ENCODE measurements at regions not wholly inside any gene's neighbourhood (a gene's known extent, or its start where the extent isn't known, plus 50 kb on each side); places are given as distances from the start of the nearest gene placed in this dataset.

DNA sequence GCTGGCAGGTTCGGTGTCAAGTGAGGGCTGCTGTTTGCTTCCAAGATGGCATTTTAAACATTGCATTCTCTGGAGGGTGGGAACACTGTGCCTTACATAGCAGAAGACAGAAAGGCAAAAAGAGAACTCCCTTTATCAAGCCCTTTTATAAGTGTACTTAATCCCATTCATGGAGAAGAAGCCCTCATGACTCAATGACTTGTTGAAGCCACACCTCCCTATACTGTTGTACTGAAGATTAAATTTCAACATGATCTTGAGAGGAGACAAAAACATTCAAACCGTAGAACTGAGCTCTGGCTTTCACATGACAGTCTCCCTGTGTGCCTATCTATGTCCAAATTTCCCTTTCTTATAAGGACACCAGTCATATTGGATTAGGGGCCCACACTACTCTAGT lies 443.4 kb upstream of the CDIN1 start:
- Histone ChIP-seq H3K4me1 (ENCODE audit: low read depth, poor library complexity, severe bottlenecking) (no peaks in the 10 kb centered on the region), H3K9ac (no peak overlapping the region), H3K4me3 (IDR thresholded peaks at IDR 0.05; ENCODE audit: insufficient read depth, low read depth, low read length) (no peak overlapping the region), H3K36me3 (ENCODE audit: insufficient read depth) (no peaks in the 10 kb centered on the region), H3K4me2 (no peak overlapping the region), H3K27ac (no peak overlapping the region), H3K27me3 (ENCODE audit: insufficient read depth, low read depth) (no peaks in the 10 kb centered on the region), H2AFZ (ENCODE audit: low read depth) (no peak overlapping the region), H3K79me2 (ENCODE audit: insufficient read depth, low read depth) (no peaks in the 10 kb centered on the region), H4K20me1 (ENCODE audit: insufficient read depth) (no peaks in the 10 kb centered on the region)
- TF ChIP-seq, protein P1, sequence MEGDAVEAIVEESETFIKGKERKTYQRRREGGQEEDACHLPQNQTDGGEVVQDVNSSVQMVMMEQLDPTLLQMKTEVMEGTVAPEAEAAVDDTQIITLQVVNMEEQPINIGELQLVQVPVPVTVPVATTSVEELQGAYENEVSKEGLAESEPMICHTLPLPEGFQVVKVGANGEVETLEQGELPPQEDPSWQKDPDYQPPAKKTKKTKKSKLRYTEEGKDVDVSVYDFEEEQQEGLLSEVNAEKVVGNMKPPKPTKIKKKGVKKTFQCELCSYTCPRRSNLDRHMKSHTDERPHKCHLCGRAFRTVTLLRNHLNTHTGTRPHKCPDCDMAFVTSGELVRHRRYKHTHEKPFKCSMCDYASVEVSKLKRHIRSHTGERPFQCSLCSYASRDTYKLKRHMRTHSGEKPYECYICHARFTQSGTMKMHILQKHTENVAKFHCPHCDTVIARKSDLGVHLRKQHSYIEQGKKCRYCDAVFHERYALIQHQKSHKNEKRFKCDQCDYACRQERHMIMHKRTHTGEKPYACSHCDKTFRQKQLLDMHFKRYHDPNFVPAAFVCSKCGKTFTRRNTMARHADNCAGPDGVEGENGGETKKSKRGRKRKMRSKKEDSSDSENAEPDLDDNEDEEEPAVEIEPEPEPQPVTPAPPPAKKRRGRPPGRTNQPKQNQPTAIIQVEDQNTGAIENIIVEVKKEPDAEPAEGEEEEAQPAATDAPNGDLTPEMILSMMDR (conservative IDR thresholded peaks at IDR 0.05; ENCODE audit: low read depth, low read length), result no peak

DNA sequence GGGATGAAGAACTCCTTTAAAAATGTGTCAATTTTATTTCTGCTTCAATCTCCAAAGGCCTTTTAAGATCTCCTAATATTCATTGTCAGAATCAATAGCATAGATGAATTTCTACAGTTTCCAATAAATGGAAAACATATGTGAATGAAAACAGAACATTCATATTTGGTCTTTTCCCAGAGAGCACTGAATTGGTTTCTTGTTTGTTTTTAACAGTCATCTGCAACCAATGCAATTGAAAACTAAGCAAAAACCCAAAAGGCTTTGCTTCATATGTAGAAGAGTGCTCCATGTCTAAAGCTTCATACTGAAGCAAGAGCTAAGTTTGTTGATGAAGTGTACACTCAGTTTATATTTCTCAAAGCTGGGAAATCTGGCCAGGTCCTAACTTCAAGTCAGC lies 426.5 kb upstream of the CDIN1 start:
- H3K4me1 ChIP-seq (ENCODE audit: low read depth, poor library complexity, severe bottlenecking), result no peaks in the 10 kb centered on the region
- no peak overlapping the region for H2AFZ ChIP-seq (ENCODE audit: low read depth)
- no peaks in the 10 kb centered on the region for H3K79me2 ChIP-seq (ENCODE audit: insufficient read depth, low read depth)
- no peak overlapping the region for H3K9ac ChIP-seq
- H3K4me2 ChIP-seq, result no peak overlapping the region
- no peak overlapping the region for H3K4me3 ChIP-seq (IDR thresholded peaks at IDR 0.05; ENCODE audit: insufficient read depth, low read depth, low read length)
- no peaks in the 10 kb centered on the region for H3K27me3 ChIP-seq (ENCODE audit: insufficient read depth, low read depth)
- H3K27ac ChIP-seq, result no peak overlapping the region
- no peaks in the 10 kb centered on the region for H3K36me3 ChIP-seq (ENCODE audit: insufficient read depth)
- no peaks in the 10 kb centered on the region for H4K20me1 ChIP-seq (ENCODE audit: insufficient read depth)
- TF ChIP-seq, protein P1 (conservative IDR thresholded peaks at IDR 0.05; ENCODE audit: low read depth, low read length), result no peak

DNA sequence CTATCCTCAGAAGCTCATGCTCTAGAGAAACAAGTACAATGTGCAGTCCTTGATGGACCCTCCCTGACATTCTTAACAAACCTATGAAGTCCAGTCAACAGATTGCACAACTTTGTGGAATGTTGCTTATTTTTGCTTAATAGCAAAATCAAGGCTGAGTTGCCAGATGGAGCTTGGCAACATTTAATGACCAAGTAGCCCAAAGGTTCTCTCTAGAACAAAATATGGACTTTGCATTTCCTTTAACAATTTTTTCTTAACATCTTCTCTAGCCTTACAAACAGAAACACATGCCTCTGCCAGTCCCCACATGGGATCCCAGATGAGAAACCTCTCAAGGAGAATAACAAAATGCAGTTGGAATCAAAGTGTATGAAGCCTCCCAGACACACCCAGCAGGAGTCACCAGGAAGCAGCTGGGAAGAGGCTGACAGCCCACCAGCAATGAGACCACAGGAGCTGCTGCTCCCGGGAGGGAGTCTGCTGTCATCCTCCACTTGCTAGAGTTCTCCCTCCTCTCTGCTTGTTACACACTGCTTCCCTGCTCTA lies 422.5 kb upstream of the CDIN1 start:
- no peaks in the 10 kb centered on the region for H3K36me3 ChIP-seq (ENCODE audit: insufficient read depth)
- H3K27me3 ChIP-seq (ENCODE audit: insufficient read depth, low read depth), result no peaks in the 10 kb centered on the region
- H3K4me3 ChIP-seq (IDR thresholded peaks at IDR 0.05; ENCODE audit: insufficient read depth, low read depth, low read length), result no peak overlapping the region
- H3K27ac ChIP-seq, result no peak overlapping the region
- H3K4me1 ChIP-seq (ENCODE audit: low read depth, poor library complexity, severe bottlenecking), result no peaks in the 10 kb centered on the region
- H2AFZ ChIP-seq (ENCODE audit: low read depth), result no peak overlapping the region
- no peak overlapping the region for H3K4me2 ChIP-seq
- no peaks in the 10 kb centered on the region for H3K79me2 ChIP-seq (ENCODE audit: insufficient read depth, low read depth)
- no peak overlapping the region for H3K9ac ChIP-seq
- H4K20me1 ChIP-seq (ENCODE audit: insufficient read depth), result no peaks in the 10 kb centered on the region
- TF ChIP-seq, protein P1 (conservative IDR thresholded peaks at IDR 0.05; ENCODE audit: low read depth, low read length), result no peak

DNA sequence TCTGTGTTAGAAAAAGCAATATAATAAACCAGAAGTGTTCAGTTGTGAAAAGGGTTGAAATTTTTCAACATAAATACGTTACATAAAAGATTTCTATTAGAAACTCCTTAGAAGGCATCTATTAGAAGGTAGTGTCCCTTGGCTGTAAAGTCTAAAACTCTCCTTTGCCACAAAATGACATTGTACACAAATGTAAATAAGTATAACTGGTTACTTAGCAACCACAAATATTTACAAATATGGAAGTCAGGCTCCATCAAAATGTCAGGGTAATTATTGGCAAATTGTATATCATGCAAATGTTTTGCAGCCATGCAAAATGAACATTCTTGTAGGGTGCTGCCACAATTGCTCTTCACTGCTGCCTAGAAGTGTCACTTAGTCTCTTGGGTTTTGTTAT lies 419.1 kb upstream of the CDIN1 start:
- Histone ChIP-seq H3K4me3 (IDR thresholded peaks at IDR 0.05; ENCODE audit: insufficient read depth, low read depth, low read length) (no peak overlapping the region), H2AFZ (ENCODE audit: low read depth) (no peak overlapping the region), H3K27ac (no peak overlapping the region), H4K20me1 (ENCODE audit: insufficient read depth) (no peaks in the 10 kb centered on the region), H3K79me2 (ENCODE audit: insufficient read depth, low read depth) (no peaks in the 10 kb centered on the region), H3K36me3 (ENCODE audit: insufficient read depth) (no peaks in the 10 kb centered on the region), H3K4me2 (no peak overlapping the region), H3K27me3 (ENCODE audit: insufficient read depth, low read depth) (no peaks in the 10 kb centered on the region), H3K4me1 (ENCODE audit: low read depth, poor library complexity, severe bottlenecking) (no peaks in the 10 kb centered on the region), H3K9ac (no peak overlapping the region)
- TF ChIP-seq, protein P1 (conservative IDR thresholded peaks at IDR 0.05; ENCODE audit: low read depth, low read length), result no peak

All from KMS-11 (cell line).